ENCODE measurements at regions not wholly inside any gene's neighbourhood (a gene's known extent, or its start where the extent isn't known, plus 50 kb on each side); places are given as distances from the start of the nearest gene placed in this dataset.
"Not testable (repeated sequence)": the region's sequence is repeated elsewhere in the genome, so short reads cannot be mapped to it uniquely, and the experiment has no call there.

DNA sequence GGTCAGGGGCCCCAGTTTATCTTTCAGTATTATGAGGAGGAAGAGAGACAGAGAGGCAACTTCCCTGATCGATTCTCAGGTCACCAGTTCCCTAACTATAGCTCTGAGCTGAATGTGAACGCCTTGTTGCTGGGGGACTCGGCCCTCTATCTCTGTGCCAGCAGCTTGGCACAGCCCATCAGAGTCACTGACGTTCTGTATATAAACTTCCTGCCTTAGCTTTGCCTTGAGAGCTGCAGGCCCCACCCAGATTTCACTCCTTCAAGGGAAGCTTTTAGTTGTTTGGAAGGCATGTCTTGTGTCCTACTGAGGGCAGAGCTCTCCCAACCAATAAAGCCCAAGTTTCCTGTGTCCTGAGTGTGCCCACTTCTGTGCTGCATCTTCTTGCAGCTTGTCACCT is 242.5 kb upstream of the PRSS58 start:
- no peak for DNase-seq (ENCODE audit: low spot score)

DNA sequence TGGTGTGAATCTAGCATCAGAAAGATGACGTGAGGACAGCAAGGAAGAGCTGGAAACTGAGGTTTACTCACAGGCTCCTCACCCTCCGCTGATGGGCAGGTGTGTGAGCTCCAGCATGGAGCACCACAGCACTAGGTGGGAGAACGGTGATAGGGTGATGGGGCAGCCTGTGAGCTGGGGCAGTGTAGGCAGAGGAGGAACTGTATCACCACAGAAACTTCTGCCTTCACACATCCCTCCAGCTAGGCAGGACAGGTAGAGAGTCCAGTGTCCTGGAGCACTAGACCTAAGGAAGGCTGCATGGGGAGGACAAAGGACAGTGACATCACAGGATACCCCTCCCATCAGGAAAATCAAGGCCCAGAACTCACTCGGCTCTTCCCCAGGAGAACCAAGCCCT is 241.8 kb upstream of the PRSS58 start:
- no peak for DNase-seq (ENCODE audit: low spot score)

DNA sequence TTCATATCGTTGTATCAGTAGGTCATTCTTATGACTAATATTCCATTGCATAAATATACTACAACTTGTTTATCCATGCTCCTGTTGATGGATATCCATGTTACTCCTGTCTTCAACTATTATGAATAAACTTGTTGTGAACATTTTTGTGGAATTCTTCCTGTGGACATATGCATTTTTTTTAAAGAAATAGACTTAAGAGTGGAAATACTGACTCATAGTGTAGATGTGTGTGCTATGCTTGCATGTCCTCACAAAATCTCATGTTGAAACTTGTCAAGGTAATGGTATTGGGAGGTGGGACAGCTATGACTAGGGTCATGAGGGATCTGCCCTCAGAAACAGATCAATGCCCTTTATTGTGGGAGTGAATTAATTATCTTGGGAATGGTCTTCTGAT is 240.5 kb upstream of the PRSS58 start:
- no peak for DNase-seq (ENCODE audit: low spot score)

DNA sequence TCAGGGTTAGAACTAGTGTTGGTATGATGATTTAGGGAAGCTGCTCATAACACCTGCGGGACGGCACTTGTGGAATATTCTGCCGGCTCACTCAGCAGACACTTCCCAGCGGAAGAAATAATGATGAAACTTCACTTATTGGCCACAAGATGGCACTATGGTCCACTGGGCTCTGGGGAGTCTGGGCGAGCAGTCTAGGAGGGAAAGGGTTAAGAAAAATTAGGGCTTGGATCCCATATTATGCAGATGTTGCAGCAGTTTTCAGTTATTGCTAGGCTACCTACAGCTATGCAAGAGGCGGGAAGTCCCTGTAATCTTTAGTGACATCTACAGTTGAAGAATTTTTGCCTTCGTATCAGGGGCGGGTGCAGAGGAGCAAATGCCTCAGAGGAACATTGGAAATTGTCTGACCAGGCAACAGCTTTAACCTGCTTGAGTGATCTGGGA is 238.7 kb upstream of the PRSS58 start:
- peak; percentile 48 for DNase-seq (ENCODE audit: low spot score)

DNA sequence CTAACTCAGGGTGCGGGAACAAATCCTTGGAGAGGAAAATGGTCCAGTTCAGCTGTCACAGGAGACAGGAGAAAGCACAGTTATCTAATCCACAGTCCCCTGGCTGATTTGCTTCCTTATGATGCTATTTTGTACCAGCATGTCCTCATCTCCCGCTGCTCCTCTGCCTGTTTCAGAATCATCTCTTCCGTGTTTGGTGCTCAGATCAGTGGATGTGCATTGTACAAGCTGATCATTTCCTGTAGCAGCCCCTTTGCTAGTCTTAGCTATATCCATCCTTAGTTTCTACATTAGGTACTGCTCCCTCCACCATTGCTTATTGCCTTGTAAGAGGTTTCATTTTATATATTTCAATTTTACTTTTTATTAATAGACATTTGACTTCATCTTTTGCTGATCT is 238.0 kb upstream of the PRSS58 start:
- not testable (repeated sequence) for DNase-seq (ENCODE audit: low spot score)

DNA sequence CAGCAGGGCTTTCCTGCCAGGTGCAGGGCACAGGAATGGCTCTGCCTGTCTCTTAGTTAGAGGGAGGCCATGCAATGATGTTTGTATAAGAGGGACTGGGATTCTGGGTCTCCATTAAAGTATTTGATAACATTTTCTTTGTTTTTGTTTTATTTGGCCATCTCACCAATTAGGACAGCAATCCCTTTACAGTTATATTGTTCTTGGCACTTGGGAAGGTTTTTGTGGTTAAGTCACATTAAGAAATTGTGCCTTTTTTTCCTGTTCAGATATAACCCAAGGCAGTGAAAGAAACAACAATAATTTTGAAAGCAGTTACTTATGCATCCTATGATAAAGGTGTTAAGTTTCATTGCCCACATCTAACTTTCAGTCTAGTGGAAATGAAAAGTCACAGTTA is 237.4 kb upstream of the PRSS58 start:
- DNase-seq (ENCODE audit: low spot score), result not testable (repeated sequence)

DNA sequence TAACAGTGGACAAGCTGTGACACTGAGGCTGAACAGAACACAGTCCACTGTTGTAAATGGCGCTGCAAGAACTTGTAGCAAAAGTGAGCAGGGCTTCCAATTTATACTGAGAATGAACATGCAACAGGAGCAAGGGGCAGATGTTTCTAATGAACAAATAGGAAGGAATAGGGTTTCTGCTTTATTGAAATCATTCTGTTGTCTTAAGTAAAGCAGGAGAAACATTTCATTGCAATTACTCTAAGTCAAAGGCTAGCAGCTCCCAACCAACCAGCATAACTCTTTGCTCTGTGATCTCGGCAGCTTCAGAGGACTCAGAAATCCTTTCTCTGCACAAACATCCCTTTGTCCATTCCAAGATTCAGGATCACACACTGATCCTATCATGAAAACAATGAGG is 236.2 kb upstream of the PRSS58 start:
- no peak for DNase-seq (ENCODE audit: low spot score)

DNA sequence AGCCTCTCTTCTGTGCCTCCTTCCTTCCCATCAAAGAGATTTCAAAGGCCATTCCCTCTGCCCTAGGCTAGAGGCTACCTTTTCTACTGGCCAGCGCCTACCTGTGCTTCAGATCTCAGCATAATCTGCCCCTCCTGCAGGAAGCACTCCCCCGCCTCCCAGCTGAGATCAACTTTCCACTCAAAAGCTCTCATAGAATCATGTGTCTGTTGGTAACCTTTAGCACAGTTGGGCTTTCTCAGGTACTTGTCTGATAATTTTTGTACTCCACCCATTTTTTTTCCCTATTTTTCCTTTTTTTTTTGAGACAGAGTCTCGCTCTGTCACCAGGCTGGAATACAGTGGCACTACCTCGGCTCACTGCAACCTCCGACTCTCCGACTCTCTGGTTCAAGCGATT is 231.0 kb upstream of the PRSS58 start:
- no peak for DNase-seq (ENCODE audit: low spot score)

DNA sequence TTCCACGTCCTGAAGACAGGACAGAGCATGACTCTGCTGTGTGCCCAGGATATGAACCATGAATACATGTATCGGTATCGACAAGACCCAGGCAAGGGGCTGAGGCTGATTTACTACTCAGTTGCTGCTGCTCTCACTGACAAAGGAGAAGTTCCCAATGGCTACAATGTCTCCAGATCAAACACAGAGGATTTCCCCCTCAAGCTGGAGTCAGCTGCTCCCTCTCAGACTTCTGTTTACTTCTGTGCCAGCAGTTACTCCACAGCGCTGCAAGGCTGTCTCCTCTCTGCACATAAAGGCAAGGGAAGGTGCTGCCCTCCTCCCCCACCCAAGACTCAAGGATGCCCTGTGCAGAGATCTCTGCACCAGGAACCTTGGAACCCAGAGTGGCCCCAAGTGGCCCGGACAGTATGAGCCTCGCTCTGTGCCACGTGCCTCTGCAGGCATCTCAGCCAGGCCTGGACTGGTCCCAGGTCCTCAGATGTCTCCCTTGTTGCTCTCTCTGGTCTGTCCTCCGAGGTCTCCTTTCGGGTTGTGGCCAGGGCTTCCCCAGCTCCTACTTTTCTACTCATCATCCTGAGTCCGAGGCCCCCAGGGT is 230.3 kb upstream of the PRSS58 start:
- no peak for DNase-seq (ENCODE audit: low spot score)

DNA sequence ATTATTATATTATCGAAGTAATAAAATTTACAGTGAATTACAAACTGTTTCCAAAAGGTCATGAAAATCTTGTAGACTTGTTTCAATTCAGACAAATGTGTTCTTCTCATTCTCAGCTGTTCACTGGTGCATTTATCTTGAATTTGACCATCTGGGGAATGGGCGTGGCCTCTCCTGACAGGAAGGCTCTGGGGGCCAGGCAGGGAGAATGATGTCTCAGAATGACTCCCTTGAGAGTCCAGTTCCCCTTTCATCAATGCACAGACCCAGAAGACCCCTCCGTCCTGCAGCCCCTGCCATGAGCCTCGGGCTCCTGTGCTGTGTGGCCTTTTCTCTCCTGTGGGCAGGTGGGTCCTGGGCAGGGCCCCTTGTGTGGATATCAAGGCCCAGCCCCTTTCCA is 229.7 kb upstream of the PRSS58 start:
- not testable (repeated sequence) for DNase-seq (ENCODE audit: low spot score)

DNA sequence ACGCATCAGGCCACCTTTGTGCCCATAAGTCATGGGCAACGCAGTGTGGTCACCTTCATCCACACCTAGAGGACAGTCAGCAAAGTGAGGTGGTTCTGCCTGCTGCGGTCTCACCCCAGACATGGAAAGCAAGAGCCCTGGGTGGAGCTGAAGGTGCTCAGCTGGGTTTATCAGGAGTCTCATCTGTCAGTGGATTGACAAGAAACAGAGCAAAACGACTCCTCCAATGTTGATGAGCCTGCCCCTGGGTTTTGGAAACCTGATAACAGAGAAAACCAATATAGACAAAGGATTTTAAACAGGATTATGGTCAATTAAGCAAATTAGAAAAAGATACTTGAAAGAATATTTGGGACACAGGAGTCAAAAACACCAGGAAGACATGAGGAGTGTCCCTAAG is 229.3 kb upstream of the PRSS58 start:
- DNase-seq (ENCODE audit: low spot score), result no peak

DNA sequence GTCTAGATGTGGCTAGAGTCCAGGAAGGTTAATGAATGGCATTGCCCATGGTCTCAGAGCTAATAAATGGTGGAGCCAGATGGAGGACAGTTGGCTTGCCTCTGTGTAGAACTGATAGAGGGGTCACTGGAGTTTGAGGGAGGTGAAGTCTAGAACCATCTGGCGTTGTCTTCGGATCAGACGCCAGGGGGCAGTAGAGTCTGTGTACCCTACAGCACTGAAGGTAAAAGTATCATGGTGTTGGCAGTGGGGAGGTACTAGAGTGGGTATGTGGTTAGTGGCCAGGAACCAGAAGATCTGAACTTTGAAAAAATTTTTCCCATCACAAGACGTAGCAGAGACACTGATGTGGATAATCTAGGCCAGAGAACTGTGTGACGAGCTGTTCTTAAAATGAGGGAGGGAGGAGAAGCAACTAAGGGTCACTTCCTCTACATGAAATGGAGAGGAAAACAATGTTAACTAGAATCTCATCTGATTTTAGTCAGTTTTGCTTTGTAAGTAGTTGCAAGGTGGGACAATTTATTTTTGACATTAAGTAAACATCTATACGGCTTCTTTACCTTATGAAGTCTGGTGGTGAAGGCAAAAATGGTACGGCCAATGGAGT is 227.9 kb upstream of the PRSS58 start:
- no peak for DNase-seq (ENCODE audit: low spot score)

DNA sequence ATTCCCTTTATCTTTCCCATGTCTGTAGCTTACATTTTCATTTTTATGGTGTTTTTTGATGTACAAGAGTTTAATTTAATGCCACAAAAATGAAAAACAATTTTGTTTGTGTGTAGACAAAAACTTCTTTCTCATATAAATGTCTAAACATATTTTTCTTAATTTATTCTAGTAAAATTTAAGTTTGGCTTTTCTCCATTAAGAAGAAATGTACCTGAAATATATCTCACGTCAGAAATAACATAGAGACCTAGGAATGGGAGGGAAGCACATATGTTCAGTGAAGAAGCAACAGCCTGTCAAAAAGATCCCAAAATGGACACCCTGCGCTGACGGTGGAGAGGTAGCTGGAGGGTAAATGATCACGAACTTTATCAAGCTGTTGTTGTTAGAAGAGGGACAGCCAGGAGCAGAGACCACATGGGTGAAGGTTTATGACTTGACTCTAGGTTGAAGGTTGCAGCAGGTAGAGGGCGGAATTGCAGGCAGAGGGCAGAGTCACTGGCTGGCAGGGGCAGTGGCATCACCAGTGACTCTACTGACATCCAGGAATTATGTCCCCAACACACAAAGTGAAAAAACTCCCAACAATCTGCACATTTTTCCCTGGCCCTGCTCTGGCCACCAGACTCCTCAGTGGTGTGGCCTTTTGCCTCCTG is 225.9 kb upstream of the PRSS58 start:
- DNase-seq (ENCODE audit: low spot score), result no peak

DNA sequence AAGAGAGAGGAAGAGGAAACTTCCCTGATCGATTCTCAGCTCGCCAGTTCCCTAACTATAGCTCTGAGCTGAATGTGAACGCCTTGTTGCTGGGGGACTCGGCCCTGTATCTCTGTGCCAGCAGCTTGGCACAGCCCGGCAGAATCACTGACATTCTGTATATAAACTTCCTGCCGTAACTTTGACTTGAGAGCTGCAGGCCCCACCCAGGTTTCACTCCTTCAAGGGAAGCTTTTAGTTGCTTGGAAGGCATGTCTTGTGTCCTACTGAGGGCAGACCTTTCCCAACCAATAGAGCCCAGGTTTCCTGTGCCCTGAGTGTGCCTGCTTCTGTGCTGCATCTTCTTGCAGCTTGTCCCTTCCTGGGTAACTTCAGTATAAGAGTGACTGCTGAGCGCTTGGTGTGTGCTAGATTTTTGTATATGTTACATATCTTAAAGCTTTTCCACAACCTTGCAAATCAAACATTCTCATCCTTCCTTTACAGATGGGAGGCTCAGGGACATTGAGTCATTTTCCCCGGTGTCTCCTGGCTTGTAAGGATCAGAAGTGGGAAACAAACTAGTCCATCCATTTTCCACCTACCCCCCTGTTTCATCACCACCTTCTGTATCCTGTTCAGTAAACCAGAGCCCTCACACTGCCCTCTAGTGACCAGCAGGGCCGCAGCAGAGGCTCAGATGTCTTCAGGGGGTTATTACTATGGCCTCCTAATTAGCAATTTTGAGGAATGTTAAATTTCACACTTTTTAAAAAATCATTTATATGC is 225.2 kb upstream of the PRSS58 start:
- DNase-seq (ENCODE audit: low spot score), result peak; percentile 54

DNA sequence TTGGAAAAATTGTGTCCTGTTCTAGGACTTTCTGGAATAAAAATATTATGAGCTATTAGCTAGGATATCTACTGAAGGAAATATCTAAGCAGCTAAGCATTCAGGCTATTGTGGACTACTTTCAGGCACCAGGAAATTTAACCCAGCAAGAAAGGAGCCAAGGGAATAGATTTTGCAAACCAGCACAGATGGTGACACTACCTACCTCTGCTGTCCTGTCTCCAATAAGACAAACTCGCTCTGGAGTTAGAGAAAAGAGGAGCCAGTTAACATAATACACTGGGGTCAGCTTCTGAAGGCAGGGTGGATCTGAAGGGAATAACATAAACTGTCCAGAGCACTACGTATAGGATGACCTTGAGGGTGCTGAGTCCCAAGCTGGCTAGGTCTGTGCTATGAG is 223.7 kb upstream of the PRSS58 start:
- no peak for DNase-seq (ENCODE audit: low spot score)

DNA sequence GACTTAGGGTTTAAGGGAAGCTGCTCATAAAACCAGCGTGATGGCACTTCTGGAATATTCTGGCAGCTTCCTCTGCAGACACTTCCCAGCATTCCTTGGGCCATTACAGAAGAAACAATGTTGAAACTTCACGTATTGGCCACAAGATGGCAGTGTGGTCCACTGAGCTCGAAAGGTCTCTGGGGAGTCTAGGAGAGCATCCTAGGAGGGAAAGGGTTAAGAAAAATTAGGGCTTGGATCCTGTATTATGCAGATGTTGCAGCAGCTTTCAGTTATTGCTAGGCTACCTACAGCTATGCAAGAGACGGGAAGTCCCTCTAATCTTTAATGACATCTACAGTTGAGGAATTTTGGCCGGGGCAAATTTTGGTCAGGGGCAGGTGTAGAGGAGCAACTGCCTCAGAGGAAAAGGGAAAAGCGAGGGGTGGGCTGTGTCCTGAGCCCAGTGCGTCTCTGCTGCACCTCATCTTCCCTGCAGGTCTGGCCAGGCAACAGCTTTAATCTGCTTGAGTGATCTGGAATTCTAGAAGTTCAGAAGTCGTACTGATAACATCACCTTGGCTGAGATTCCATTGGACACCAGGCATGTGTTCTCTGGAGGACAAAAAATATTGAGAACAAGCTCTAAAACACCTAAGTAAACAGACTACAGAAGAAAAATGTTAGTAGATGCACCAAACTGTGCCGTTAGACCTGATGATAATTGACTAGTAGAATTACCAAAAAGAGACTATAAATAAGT is 220.8 kb upstream of the PRSS58 start:
- DNase-seq (ENCODE audit: low spot score), result peak; percentile 17

DNA sequence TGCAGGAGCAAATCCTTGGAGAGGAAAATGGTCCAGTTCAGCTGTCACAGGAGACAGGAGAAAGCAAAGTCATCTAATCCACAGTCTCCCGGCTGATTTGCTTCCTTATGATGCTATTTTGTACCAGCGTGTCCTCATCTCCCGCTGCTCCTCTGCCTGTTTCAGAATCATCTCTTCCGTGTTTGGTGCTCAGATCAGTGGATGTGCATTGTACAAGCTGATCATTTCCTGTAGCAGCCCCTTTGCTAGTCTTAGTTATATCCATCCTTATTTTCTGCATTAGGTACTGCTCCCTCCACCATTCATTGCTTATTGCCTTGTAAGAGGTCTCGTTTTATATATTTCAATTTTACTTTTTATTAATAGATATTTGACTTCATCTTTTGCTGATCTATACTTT is 219.9 kb upstream of the PRSS58 start:
- DNase-seq (ENCODE audit: low spot score), result not testable (repeated sequence)

DNA sequence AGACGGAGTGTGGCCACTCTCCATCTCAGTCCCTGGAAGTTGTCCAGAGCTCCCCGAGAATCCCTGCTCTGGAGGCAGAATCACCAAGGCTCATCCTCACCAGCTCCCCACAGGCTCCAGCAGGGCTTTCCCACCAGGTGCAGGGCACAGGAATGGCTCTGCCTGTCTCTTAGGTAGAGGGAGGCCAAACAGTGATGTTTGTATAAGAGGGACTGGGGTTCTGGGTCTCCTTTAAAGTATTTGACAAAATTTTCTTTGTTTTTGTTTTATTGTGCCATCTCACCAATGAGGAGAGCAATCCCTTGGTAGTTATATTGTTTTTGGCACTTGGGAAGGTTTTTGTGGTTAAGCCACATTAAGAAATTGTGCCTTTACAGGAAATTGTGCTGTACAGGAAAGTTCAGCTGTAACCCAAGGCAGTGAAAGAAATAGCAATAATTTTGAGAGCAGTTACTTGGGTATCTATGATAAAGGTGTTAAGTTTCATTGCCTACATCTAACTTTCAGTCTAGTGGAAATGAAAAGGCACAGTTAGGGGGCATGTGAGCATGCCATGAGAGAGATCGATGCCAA is 219.3 kb upstream of the PRSS58 start:
- DNase-seq (ENCODE audit: low spot score), result no peak

DNA sequence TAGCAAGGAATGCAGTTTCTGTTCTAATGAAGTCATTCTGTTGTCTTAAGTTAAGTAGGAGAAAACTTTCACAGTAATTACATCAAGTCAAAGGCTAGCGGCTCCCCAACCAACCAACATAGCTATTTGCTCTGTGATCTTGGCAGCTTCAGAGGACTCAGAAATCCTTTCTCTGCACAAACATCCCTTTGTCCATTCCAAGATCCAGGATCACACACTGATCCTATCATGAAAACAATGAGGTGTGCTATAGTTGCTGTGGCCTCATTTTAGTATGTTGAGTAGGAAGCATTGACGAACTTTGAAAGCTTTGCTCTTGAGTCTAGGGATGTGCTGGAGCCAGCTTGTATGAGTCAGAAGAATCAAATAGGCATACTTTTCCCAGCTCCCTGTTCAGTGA is 218.2 kb upstream of the PRSS58 start:
- no peak for DNase-seq (ENCODE audit: low spot score)

DNA sequence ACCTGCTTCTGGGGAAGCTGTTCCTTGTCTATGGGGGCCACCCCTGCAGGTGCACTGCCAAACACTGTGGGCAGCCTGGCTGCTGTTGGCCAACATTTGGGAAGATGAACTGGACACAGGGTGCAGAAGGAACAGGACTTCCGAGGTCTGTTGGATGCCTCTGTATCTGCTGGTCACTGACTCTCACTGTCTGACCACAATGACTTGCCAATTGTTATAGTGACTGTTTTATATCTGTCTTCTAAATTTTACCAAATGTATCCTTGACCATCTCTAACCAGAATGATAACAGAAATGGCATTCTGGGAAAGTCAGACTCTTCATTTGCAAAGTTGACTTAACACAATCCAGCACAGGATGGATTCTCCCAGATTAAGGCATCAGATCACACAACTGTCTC is 214.0 kb upstream of the PRSS58 start:
- no peak for DNase-seq (ENCODE audit: low spot score)

DNA sequence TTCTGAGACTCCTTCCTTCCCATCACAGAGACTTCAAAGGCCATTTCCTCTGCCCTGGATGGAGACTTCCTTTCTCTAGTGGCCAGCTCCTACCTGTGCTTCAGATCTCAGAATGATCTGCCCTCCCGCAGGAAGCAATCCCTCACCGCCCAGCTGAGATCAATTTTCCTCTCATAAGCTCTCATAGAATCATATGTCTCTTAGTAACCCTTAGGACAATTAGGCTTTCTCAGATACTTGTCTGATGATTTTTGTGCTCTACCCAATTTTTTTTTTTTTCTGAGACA is 212.6 kb upstream of the PRSS58 start:
- no peak for DNase-seq (ENCODE audit: low spot score)

Data from AG08396 (cell line).